Skeletal muscle tissue (tissue), 3 donors: ENCODE measurements at regions not wholly inside any gene's neighbourhood (a gene's known extent, or its start where the extent isn't known, plus 50 kb on each side); places are given as distances from the start of the nearest gene placed in this dataset.

Experiments
- H3K27ac ChIP-seq: one replicate; pipeline ENCODE4 v1.7.0; 2013; ENCODE audit warnings: mild to moderate bottlenecking, low read depth, low read length, inconsistent platforms
- H3K27me3 ChIP-seq, 3 donors: one replicate each; pipeline ENCODE4 v1.7.0; 2013; ENCODE audit warnings: low read length in 3 of 3; ENCODE audit not compliant: control insufficient read depth in 3 of 3, insufficient read depth in 3 of 3
- H3K36me3 ChIP-seq, 3 donors: one replicate each; pipeline ENCODE4 v1.7.0; 2013; ENCODE audit warnings: low read length in 3 of 3; ENCODE audit not compliant: control insufficient read depth in 3 of 3, insufficient read depth in 3 of 3
- H3K4me1 ChIP-seq, 3 donors: one replicate each; pipeline ENCODE4 v1.7.0; 2013; ENCODE audit warnings: low read length in 3 of 3, mild to moderate bottlenecking in 3 of 3; ENCODE audit not compliant: control insufficient read depth in 3 of 3, insufficient read depth in 3 of 3
- H3K4me3 ChIP-seq, 3 donors: one replicate each; pipeline ENCODE4 v1.7.0; 2013; ENCODE audit warnings: low read length in 3 of 3
- H3K9ac ChIP-seq, 3 donors: one replicate each; pipeline ENCODE4 v1.7.0; 2013; ENCODE audit warnings: low read length in 3 of 3, mild to moderate bottlenecking in 3 of 3, moderate library complexity in 2 of 3, low read depth in 1 of 3
- H3K9me3 ChIP-seq, 3 donors: one replicate each; pipeline ENCODE4 v1.7.0; 2013; ENCODE audit warnings: low read length in 3 of 3; ENCODE audit not compliant: control insufficient read depth in 3 of 3
- donor health status: Osteomylitis.

- Histone ChIP-seq H3K36me3 (no peaks in the 10 kb centered on the region), H3K27ac (no peak overlapping the region), H3K4me1 (peaks cover 0 to 2% (median 0%) of the 10 kb centered on the region in 3 donors), H3K27me3 (no peaks in the 10 kb centered on the region), H3K4me3 (no peak overlapping the region), H3K9me3 (no peaks in the 10 kb centered on the region), H3K9ac (no peak overlapping the region)
Observed at GRCh38 chr7:69162931-69163670, 435.2 kb upstream of the AUTS2 start.

GRCh38 chr7:69166979-69167516, 431.2 kb upstream of the AUTS2 start:
- no peaks in the 10 kb centered on the region for H3K27me3 ChIP-seq
- H3K36me3 ChIP-seq, result no peaks in the 10 kb centered on the region
- H3K27ac ChIP-seq, result no peak overlapping the region
- H3K4me1 ChIP-seq, result peaks cover 0 to 2% (median 0%) of the 10 kb centered on the region in 3 donors
- H3K4me3 ChIP-seq, result no peak overlapping the region
- no peak overlapping the region for H3K9ac ChIP-seq
- no peaks in the 10 kb centered on the region for H3K9me3 ChIP-seq

DNA sequence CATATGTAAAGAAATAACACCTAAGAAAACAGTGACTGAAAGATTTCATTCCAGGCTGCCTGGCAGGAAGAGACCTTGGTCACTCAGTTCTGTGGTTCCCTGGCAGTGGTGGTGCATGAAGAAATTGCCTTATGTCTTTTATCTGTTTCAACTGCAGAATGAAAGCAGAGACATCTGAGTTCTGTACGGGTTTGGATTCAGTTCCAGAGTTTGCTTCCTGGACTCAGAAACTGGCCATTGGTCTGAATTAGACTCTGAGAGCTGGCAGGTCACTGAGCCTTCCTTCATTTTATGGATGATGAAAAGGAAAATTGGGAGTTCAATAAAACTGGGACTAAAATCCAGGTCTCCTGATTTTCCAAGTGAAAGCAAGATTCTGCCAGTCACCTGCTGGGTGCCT, 428.9 kb upstream of the AUTS2 start:
- Histone ChIP-seq H3K27ac (no peak overlapping the region), H3K4me3 (no peak overlapping the region), H3K36me3 (no peaks in the 10 kb centered on the region), H3K9me3 (no peaks in the 10 kb centered on the region), H3K9ac (no peak overlapping the region), H3K27me3 (no peaks in the 10 kb centered on the region), H3K4me1 (peaks cover 0 to 6% (median 0%) of the 10 kb centered on the region in 3 donors)

- H3K4me1 ChIP-seq, result peaks cover 0 to 3% (median 0%) of the 10 kb centered on the region in 3 donors
- H3K27ac ChIP-seq, result no peak overlapping the region
- no peak overlapping the region for H3K9ac ChIP-seq
- no peaks in the 10 kb centered on the region for H3K27me3 ChIP-seq
- H3K36me3 ChIP-seq, result no peaks in the 10 kb centered on the region
- no peaks in the 10 kb centered on the region for H3K9me3 ChIP-seq
- H3K4me3 ChIP-seq, result no peak overlapping the region
Observed at GRCh38 chr7:69172357-69173077, 425.8 kb upstream of the AUTS2 start.

DNA sequence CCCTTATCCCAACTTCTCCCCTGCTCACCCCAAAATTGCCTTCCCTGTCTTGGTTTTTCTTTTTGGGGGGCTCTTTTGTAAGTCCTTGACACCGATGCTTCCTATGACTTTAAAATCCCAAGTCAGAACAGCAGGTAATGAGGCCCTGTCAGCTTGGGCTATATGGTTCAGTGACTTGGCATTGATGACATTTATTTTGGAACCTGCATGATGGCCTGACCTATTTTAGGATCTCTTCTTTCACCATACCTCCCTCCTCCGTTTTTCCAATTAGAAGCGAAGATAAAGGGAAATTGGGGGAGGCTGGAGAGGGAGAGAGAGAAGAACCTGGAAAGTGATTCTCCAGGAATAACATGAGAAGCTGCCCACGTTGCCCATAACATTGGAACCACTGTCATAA, 424.9 kb upstream of the AUTS2 start:
- Histone ChIP-seq H3K27ac (no peak overlapping the region), H3K27me3 (no peaks in the 10 kb centered on the region), H3K4me3 (no peak overlapping the region), H3K9me3 (no peaks in the 10 kb centered on the region), H3K36me3 (no peaks in the 10 kb centered on the region), H3K9ac (no peak overlapping the region), H3K4me1 (peaks cover 0 to 3% (median 0%) of the 10 kb centered on the region in 3 donors)

- Histone ChIP-seq H3K9ac (no peak overlapping the region), H3K9me3 (no peaks in the 10 kb centered on the region), H3K4me1 (peaks cover 0 to 3% (median 0%) of the 10 kb centered on the region in 3 donors), H3K27ac (no peak overlapping the region), H3K27me3 (no peaks in the 10 kb centered on the region), H3K4me3 (no peak overlapping the region), H3K36me3 (no peaks in the 10 kb centered on the region)
Observed at GRCh38 chr7:69173846-69174245, 424.4 kb upstream of the AUTS2 start.

DNA sequence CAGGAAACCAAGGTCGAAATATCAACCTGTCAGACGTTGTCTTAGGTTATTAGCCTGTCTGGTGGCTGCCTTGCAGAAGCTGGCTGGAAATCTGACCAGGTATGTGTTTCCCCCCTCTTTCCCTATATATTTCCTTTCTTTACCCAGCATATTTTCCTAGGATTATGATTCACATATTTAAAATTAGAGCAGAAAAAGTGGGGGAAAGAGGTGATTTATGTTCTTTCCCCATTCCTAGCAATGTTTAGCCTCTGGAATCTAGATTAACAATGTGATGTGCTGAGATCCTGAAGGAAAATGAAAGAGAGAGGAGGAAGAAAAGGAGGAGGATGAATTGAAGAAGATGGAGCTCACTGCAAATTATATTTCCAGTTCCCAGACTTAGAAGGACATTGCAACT, 421.4 kb upstream of the AUTS2 start:
- Histone ChIP-seq H3K27ac (no peak overlapping the region), H3K36me3 (no peaks in the 10 kb centered on the region), H3K4me3 (no peak overlapping the region), H3K4me1 (peaks cover 0 to 3% (median 0%) of the 10 kb centered on the region in 3 donors), H3K27me3 (no peaks in the 10 kb centered on the region), H3K9ac (no peak overlapping the region), H3K9me3 (no peaks in the 10 kb centered on the region)

DNA sequence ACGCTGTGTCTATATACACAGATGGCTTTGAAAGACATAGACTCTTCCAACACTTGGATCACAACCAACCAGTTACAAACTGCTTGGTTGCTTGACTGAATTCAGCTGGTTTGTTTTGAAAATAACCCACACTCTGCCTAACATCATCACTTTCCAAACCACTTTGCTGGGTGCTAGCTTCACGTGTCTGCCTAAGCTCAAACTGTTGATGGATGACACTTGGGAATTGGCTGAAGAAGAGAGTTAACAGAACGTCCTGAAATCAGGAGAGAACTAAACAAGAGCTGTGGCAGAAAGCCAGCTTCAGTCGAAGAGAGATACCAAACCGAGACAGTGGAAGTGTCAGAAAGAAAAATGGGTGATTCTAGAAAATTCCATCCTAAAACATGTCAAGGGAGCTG, 420.8 kb upstream of the AUTS2 start:
- H3K9me3 ChIP-seq, result no peaks in the 10 kb centered on the region
- peaks cover 0 to 3% (median 0%) of the 10 kb centered on the region in 3 donors for H3K4me1 ChIP-seq
- H3K36me3 ChIP-seq, result no peaks in the 10 kb centered on the region
- no peak overlapping the region for H3K27ac ChIP-seq
- H3K4me3 ChIP-seq, result no peak overlapping the region
- H3K9ac ChIP-seq, result no peak overlapping the region
- no peaks in the 10 kb centered on the region for H3K27me3 ChIP-seq

GRCh38 chr7:69177941-69178494, 420.3 kb upstream of the AUTS2 start:
- H3K36me3 ChIP-seq, result no peaks in the 10 kb centered on the region
- no peaks in the 10 kb centered on the region for H3K9me3 ChIP-seq
- H3K27me3 ChIP-seq, result no peaks in the 10 kb centered on the region
- no peak overlapping the region for H3K9ac ChIP-seq
- H3K4me3 ChIP-seq, result no peak overlapping the region
- H3K27ac ChIP-seq, result no peak overlapping the region
- peaks cover 0 to 2% (median 0%) of the 10 kb centered on the region in 3 donors for H3K4me1 ChIP-seq

- Histone ChIP-seq H3K27ac (no peak overlapping the region), H3K4me1 (no peaks in the 10 kb centered on the region), H3K9ac (no peak overlapping the region), H3K4me3 (no peak overlapping the region), H3K36me3 (no peaks in the 10 kb centered on the region), H3K27me3 (no peaks in the 10 kb centered on the region), H3K9me3 (no peaks in the 10 kb centered on the region)
Observed at GRCh38 chr7:69180662-69181061, 417.6 kb upstream of the AUTS2 start.
